OCI-LY3 (cell line): ENCODE measurements at regions not wholly inside any gene's neighbourhood (a gene's known extent, or its start where the extent isn't known, plus 50 kb on each side); places are given as distances from the start of the nearest gene placed in this dataset.

ENCODE experiments used
- H2AFZ ChIP-seq: fragments of 200-600, 300-600 bp; shearing (Covaris generic); 2 replicates; pipeline ENCODE4 v1.6.0; 2014; ENCODE audit warnings: antibody characterized with exemption, low read depth, low read length
- H3K27ac ChIP-seq: fragments of 200-600, 300-600 bp; sonication (generic); 2 replicates; pipeline ENCODE4 v1.5.1; 2014; ENCODE audit warnings: mild to moderate bottlenecking, low read length, moderate library complexity, mixed read lengths
- H3K27me3 ChIP-seq: fragments of 200-600, 300-600 bp; sonication (generic); 2 replicates; pipeline ENCODE4 v1.6.1; 2014; ENCODE audit warnings: low read depth, low read length, mixed read lengths
- H3K36me3 ChIP-seq: fragments of 200-600, 300-600 bp; sonication (generic); replicated peaks from 2 replicates; pipeline ENCODE3; 2014; ENCODE audit warnings: low read depth, low read length, mixed read lengths
- H3K4me1 ChIP-seq: fragments of 300-600, 200-600 bp; sonication (generic); 2 replicates; pipeline ENCODE4 v1.6.1; 2014; ENCODE audit warnings: low read length, mixed read lengths
- H3K4me2 ChIP-seq: fragments of 200-600, 300-600 bp; sonication (generic); 2 replicates; pipeline ENCODE4 v1.6.1; 2014; ENCODE audit warnings: low read length, mixed read lengths
- H3K4me3 ChIP-seq: fragments of 300-600, 200-600 bp; sonication (generic); 2 replicates; pipeline ENCODE4 v1.5.1; 2014; ENCODE audit warnings: antibody characterized with exemption, mild to moderate bottlenecking, low read length, moderate library complexity
- H3K79me2 ChIP-seq: fragments of 300-600, 200-600 bp; shearing (Covaris generic); 2 replicates; pipeline ENCODE4 v1.6.1; 2014; ENCODE audit warnings: mild to moderate bottlenecking, low read length, mixed read lengths
- H3K9ac ChIP-seq: fragments of 300-600, 200-600 bp; shearing (Covaris generic); 2 replicates; pipeline ENCODE4 v1.6.0; 2014; ENCODE audit warnings: mild to moderate bottlenecking, low read length, moderate library complexity
- H3K9me3 ChIP-seq: fragments of 200-600, 300-600 bp; shearing (Covaris generic); 2 replicates; pipeline ENCODE4 v1.6.1; 2014; ENCODE audit warnings: low read length, mixed read lengths; ENCODE audit not compliant: insufficient read depth
- H4K20me1 ChIP-seq: fragments of 200-600, 300-600 bp; sonication (generic); 2 replicates; pipeline ENCODE4 v1.6.1; 2016; ENCODE audit warnings: low read length, mixed read lengths; ENCODE audit not compliant: insufficient read depth
- CTCF ChIP-seq: fragments of 200-600, 300-600 bp; sonication (generic); IDR thresholded peaks from 2 replicates; pipeline ENCODE4 v1.5.1; 2014; ENCODE audit warnings: antibody characterized with exemption, low read length, low read depth
- EZH2phosphoT487 ChIP-seq: fragments of 200-600 bp; shearing (Covaris generic); IDR thresholded peaks from 2 replicates; pipeline ENCODE4 v1.6.1; 2018; ENCODE audit warnings: antibody characterized with exemption, mixed run types, low read depth

- Histone ChIP-seq H3K36me3 (no peaks in the 10 kb centered on the region), H3K4me3 (no peak overlapping the region), H2AFZ (no peak overlapping the region)
These were observed 384.7 kb downstream of the EDEM1 start for GRCh38 chr3:5572168-5572567.

DNA sequence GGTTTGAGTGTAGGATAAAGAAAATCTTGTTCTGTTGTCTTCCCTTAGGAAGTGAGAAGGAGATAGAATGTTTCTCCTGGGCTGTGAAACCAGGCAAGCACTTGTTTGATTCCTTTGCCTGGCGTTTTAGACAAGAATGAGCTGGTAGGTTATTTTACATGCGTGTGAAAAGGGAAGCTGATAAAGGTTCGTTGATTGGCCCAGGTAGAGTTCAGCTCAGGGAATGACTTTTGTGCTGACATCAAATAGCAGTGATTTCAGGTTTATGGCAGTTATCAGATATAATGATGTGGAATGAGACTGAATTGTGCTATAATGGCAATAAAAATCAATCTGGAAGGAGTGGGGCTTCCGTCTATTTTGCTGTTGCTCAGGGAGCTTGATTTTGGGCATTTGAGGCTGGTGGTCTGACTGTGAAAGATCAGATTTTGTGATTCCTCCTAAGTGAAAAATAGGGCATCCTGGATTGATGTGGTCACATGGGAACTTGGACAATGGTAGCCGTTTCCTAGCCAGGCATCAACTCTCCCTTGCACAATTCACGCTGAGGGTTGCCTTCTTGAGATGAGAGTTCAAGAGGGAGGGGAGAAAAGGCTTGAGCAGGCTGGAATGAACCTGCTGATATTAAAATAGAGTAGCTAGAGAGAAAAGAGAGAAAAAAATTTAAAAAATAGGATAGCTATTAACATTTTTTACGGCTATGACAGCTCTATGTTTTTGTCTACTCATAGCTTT lies 388.9 kb downstream of the EDEM1 start:
- no peaks in the 10 kb centered on the region for H3K9me3 ChIP-seq
- no peak overlapping the region for H3K4me3 ChIP-seq
- H3K4me1 ChIP-seq: peaks cover 22% of the 10 kb centered on the region
- H3K27me3 ChIP-seq: peaks cover 7% of the 10 kb centered on the region
- no peak overlapping the region for H2AFZ ChIP-seq
- no peak overlapping the region for H3K4me2 ChIP-seq
- TF ChIP-seq CTCF (no peak), EZH2phosphoT487 (no peak)
- H3K27ac ChIP-seq: no peak overlapping the region
- H3K36me3 ChIP-seq: no peaks in the 10 kb centered on the region
- no peaks in the 10 kb centered on the region for H4K20me1 ChIP-seq
- no peaks in the 10 kb centered on the region for H3K79me2 ChIP-seq
- H3K9ac ChIP-seq: no peak overlapping the region

More at GRCh38 chr3:5572168-5572567, 384.7 kb downstream of the EDEM1 start:
- Histone ChIP-seq H3K79me2 (no peaks in the 10 kb centered on the region), H3K4me1 (peaks cover 4% of the 10 kb centered on the region; the same call in 1 of the 2 replicates), H3K9me3 (no peaks in the 10 kb centered on the region), H4K20me1 (no peaks in the 10 kb centered on the region), H3K27ac (no peak overlapping the region), H3K27me3 (peaks cover 4% of the 10 kb centered on the region; the same call in 1 of the 2 replicates), H3K4me2 (no peak overlapping the region), H3K9ac (no peak overlapping the region)
- TF ChIP-seq EZH2phosphoT487 (no peak), CTCF (no peak)

DNA sequence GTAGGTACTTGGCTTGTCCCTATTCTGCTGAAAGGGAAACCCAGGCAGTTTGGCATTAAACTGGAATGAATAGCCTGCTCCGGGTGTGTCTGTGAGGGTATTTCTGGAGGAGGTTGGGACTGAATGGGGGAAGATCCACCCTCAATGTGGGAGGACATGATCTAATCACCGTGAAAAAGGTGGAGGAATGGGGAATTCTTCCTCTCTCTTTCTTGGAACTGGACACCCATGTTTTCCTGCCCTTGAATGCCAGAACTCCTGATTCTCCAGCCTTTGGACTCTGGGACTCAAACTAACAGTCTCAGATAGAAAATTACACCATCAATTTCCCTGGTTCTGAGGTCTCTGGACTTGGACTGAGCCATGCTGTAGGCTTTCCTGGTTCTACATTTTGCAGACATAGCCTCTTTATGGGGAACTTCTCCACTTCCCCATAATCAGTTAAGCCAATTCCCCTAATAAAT lies 391.7 kb downstream of the EDEM1 start:
- H3K27me3 ChIP-seq: peaks cover 25% of the 10 kb centered on the region
- no peak for TF ChIP-seq CTCF
- peaks cover 22% of the 10 kb centered on the region for H3K4me1 ChIP-seq
- no peak overlapping the region for H3K27ac ChIP-seq
- H3K9ac ChIP-seq: no peak overlapping the region
- H3K79me2 ChIP-seq: no peaks in the 10 kb centered on the region
- no peak overlapping the region for H3K4me2 ChIP-seq
- H4K20me1 ChIP-seq: no peaks in the 10 kb centered on the region
- H3K36me3 ChIP-seq: no peaks in the 10 kb centered on the region
- H3K4me3 ChIP-seq: no peak overlapping the region
- no peaks in the 10 kb centered on the region for H3K9me3 ChIP-seq
- H2AFZ ChIP-seq: no peak overlapping the region

GRCh38 chr3:5579946-5580345 lies 392.4 kb downstream of the EDEM1 start:
- Histone ChIP-seq H4K20me1 (no peaks in the 10 kb centered on the region), H3K9ac (no peak overlapping the region), H3K4me2 (0 out of 2 replicates have a peak overlapping the region, but pooled peaks have one; percentile 6), H2AFZ (no peak overlapping the region), H3K4me3 (no peak overlapping the region), H3K27ac (no peak overlapping the region), H3K27me3 (peaks cover 25% of the 10 kb centered on the region), H3K4me1 (peaks cover 28% of the 10 kb centered on the region), H3K36me3 (no peaks in the 10 kb centered on the region), H3K9me3 (no peaks in the 10 kb centered on the region), H3K79me2 (no peaks in the 10 kb centered on the region)
- no peak for TF ChIP-seq CTCF
- TF ChIP-seq EZH2phosphoT487: no peak
